Keratinocyte (primary cell): ENCODE measurements at regions not wholly inside any gene's neighbourhood (a gene's known extent, or its start where the extent isn't known, plus 50 kb on each side); places are given as distances from the start of the nearest gene placed in this dataset.

Source experiments
- DNase-seq: peaks from one replicate; pipeline ENCODE4 v3.0.0-alpha.2; 2011; ENCODE audit warnings: low read depth, missing footprints, low spot score
- FAIRE-seq: peaks from 2 replicates; lab custom pipeline; 2011; peaks lifted over from hg19 to GRCh38; lab: Jason Lieb, UNC
- H2AFZ ChIP-seq: 2 replicates; pipeline ENCODE4 v1.6.0; 2012; ENCODE audit warnings: low read length, control low read depth, inconsistent platforms; ENCODE audit not compliant: control insufficient read depth
- H3K27ac ChIP-seq: 2 replicates; pipeline ENCODE4 v1.5.1; 2011; ENCODE audit warnings: low read length; ENCODE audit not compliant: control insufficient read depth, insufficient read depth
- H3K27me3 ChIP-seq: 3 replicates; pipeline ENCODE4 v1.6.0; 2011; ENCODE audit warnings: low read length; ENCODE audit not compliant: control insufficient read depth, insufficient read depth; ENCODE audit errors: extremely low read depth
- H3K36me3 ChIP-seq, 2 experiments: 2 replicates in 1 of 2; 3 replicates in 1 of 2; pipeline ENCODE4 v1.5.1; 2011; ENCODE audit warnings: low read length in 2 of 2, mild to moderate bottlenecking in 1 of 2; ENCODE audit not compliant: control insufficient read depth in 2 of 2, insufficient read depth in 2 of 2; ENCODE audit errors: extremely low read depth in 1 of 2
- H3K4me1 ChIP-seq: 3 replicates; pipeline ENCODE4 v1.5.1; 2011; ENCODE audit warnings: low read length; ENCODE audit not compliant: control insufficient read depth, insufficient read depth; ENCODE audit errors: extremely low read depth
- H3K4me2 ChIP-seq: 3 replicates; pipeline ENCODE4 v1.6.0; 2011; ENCODE audit warnings: low read depth, low read length; ENCODE audit not compliant: control insufficient read depth, insufficient read depth; ENCODE audit errors: extremely low read depth
- H3K4me3 ChIP-seq, 3 experiments: fragments of 200-600 bp in 1 of 3; sonication (generic) in 1 of 3; 2 replicates in 2 of 3; 3 replicates in 1 of 3; pipeline ENCODE4 v1.5.1; 2011 to 2016; ENCODE audit warnings: low read length in 3 of 3, mild to moderate bottlenecking in 3 of 3, control low read depth in 2 of 3, inconsistent platforms in 1 of 3, low read depth in 1 of 3, mixed read lengths in 1 of 3, mixed run types in 1 of 3, moderate library complexity in 1 of 3; ENCODE audit not compliant: control insufficient read depth in 2 of 3, insufficient read depth in 2 of 3; ENCODE audit errors: extremely low read depth in 1 of 3
- H3K79me2 ChIP-seq: 2 replicates; pipeline ENCODE4 v1.6.0; 2012; ENCODE audit warnings: low read length; ENCODE audit not compliant: control insufficient read depth, insufficient read depth
- H3K9ac ChIP-seq: 3 replicates; pipeline ENCODE4 v1.6.0; 2011; ENCODE audit warnings: low read length; ENCODE audit not compliant: control insufficient read depth, insufficient read depth; ENCODE audit errors: extremely low read depth
- H3K9me1 ChIP-seq: 3 replicates; pipeline ENCODE4 v1.6.0; 2011; ENCODE audit warnings: low read length; ENCODE audit not compliant: control insufficient read depth, insufficient read depth; ENCODE audit errors: extremely low read depth
- H3K9me3 ChIP-seq: 2 replicates; pipeline ENCODE4 v1.5.1; 2012; ENCODE audit warnings: low read depth, low read length; ENCODE audit not compliant: control insufficient read depth
- H4K20me1 ChIP-seq: 3 replicates; pipeline ENCODE4 v1.6.0; 2011; ENCODE audit warnings: low read length; ENCODE audit not compliant: control insufficient read depth, insufficient read depth; ENCODE audit errors: extremely low read depth
- CTCF ChIP-seq, 3 experiments: IDR thresholded peaks in 1 of 3; conservative IDR thresholded peaks in 1 of 3; optimal IDR thresholded peaks in 1 of 3; 2 replicates in 2 of 3; 3 replicates in 1 of 3; pipeline versions ENCODE3 to v1.5.1; 2011; ENCODE audit warnings: low read length in 3 of 3, mild to moderate bottlenecking in 3 of 3, moderate library complexity in 2 of 3, control low read depth in 1 of 3, inconsistent platforms in 1 of 3; ENCODE audit not compliant: insufficient read depth in 2 of 3; ENCODE audit errors: extremely low read depth in 1 of 3
- EZH2 ChIP-seq: IDR thresholded peaks from one replicate; pipeline ENCODE4 v1.6.1; 2012; ENCODE audit warnings: inconsistent platforms, mild to moderate bottlenecking, low read length, moderate library complexity
- dilution Hi-C: fragments of 300-500 bp; cut with MboI; formaldehyde crosslinking; loops from one replicate; pipeline ENCODE4 v1.7.0; 2020; ENCODE audit warnings: low sequenced_read_pairs; ENCODE audit not compliant: extremely low pct_ligation_motif_present

DNA sequence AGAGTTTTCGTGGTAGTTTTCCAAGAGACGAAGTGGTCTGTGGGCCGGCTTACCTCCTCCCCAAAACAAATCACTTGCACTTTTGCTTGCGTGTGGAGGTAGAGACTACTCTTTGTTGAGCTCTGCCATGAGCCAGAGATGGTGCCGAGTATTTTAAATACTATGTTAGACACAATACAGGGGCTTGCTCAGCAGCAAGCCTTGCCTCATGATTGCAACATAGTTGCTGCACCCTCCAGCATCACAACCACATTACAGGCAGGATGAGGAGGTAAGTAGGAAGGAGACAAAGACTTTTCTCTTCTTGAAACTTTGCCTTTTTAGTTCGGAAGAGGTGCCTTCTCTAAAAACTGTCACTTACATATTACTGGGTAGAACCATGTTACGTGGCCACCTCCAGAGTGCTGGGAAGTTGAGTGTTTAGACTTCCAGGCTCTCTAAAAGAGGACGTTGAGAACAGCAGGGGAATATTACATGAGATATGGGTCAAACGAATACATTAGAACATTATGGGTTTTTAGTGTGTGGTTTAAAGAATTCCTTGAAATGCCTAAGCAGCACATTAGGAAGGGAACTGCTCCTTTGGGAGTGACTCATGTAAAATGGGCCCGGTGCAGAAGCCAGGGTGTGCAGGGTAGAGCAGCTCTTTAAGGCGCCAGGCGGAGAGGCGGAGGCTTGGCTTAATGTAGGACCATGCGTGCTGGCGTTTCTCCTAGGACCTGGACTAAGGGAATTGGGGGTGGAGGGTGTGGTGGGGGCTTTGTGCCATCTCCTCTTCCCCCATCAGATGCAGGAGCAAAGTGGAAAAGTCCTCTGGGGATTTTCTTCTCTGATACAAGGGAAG lies 110.6 kb upstream of the PRMT8 start:
- Histone ChIP-seq H3K36me3 (no peaks in the 10 kb centered on the region), H3K27me3 (peaks cover 5% of the 10 kb centered on the region), H3K4me1 (peaks cover 7% of the 10 kb centered on the region), H3K9ac (no peak overlapping the region), H3K79me2 (no peaks in the 10 kb centered on the region), H3K27ac (no peak overlapping the region), H4K20me1 (no peaks in the 10 kb centered on the region), H3K9me3 (no peaks in the 10 kb centered on the region), H2AFZ (no peak overlapping the region), H3K4me2 (no peak overlapping the region), H3K9me1 (no peaks in the 10 kb centered on the region), H3K4me3 (no peak overlapping the region)
- dilution Hi-C loops: no loop called here
- FAIRE-seq (no peak), DNase-seq (no peak)
- TF ChIP-seq EZH2 (no peak), CTCF (optimal IDR thresholded peaks at IDR 0.05 in 1 of 3, IDR thresholded peaks at IDR 0.05 in 1 of 3, conservative IDR thresholded peaks at IDR 0.05 in 1 of 3; ENCODE audit: extremely low read depth in 1 of 3, insufficient read depth in 2 of 3, low read length in 3 of 3) (no peak)

- Histone ChIP-seq H4K20me1 (no peaks in the 10 kb centered on the region), H3K27ac (no peak overlapping the region), H3K9me1 (no peaks in the 10 kb centered on the region), H3K9ac (no peak overlapping the region), H3K79me2 (no peaks in the 10 kb centered on the region), H3K36me3 (no peaks in the 10 kb centered on the region), H2AFZ (no peak overlapping the region), H3K9me3 (no peaks in the 10 kb centered on the region), H3K4me2 (no peak overlapping the region), H3K27me3 (peaks cover 5% of the 10 kb centered on the region), H3K4me1 (peaks cover 7% of the 10 kb centered on the region), H3K4me3 (no peak overlapping the region)
- TF ChIP-seq CTCF (optimal IDR thresholded peaks at IDR 0.05 in 1 of 3, IDR thresholded peaks at IDR 0.05 in 1 of 3, conservative IDR thresholded peaks at IDR 0.05 in 1 of 3; ENCODE audit: extremely low read depth in 1 of 3, insufficient read depth in 2 of 3, low read length in 3 of 3) (no peak), EZH2 (no peak)
- FAIRE-seq (no peak), DNase-seq (no peak)
- dilution Hi-C loops: no loop called here
These were observed 109.7 kb upstream of the PRMT8 start for GRCh38 chr12:3381059-3382047.
